NT2/D1 (cell line): ENCODE measurements at regions not wholly inside any gene's neighbourhood (a gene's known extent, or its start where the extent isn't known, plus 50 kb on each side); places are given as distances from the start of the nearest gene placed in this dataset.

ENCODE experiments used
- DNase-seq: peaks from one replicate; pipeline ENCODE4 v3.0.0-alpha.2; 2011; ENCODE audit warnings: low read depth, low spot score
- H3K27me3 ChIP-seq: 2 replicates; pipeline ENCODE4 v1.6.0; 2011; ENCODE audit warnings: mild to moderate bottlenecking; ENCODE audit not compliant: insufficient read length, insufficient read depth
- H3K36me3 ChIP-seq: 2 replicates; pipeline ENCODE4 v1.6.1; 2011; ENCODE audit warnings: mild to moderate bottlenecking, low read length, mixed read lengths; ENCODE audit not compliant: insufficient read depth, insufficient read length
- H3K4me1 ChIP-seq: 2 replicates; pipeline ENCODE4 v1.5.1; 2011; ENCODE audit not compliant: insufficient read depth, insufficient read length
- H3K4me3 ChIP-seq: 2 replicates; pipeline ENCODE4 v1.5.1; 2011; ENCODE audit warnings: low read depth; ENCODE audit not compliant: insufficient read length
- H3K9ac ChIP-seq: 2 replicates; pipeline ENCODE4 v1.6.0; 2011; ENCODE audit warnings: low read depth; ENCODE audit not compliant: insufficient read length
- H3K9me3 ChIP-seq: 2 replicates; pipeline ENCODE4 v1.5.1; 2011; ENCODE audit warnings: mild to moderate bottlenecking, low read length; ENCODE audit not compliant: insufficient read depth
- SUZ12 ChIP-seq: IDR thresholded peaks from 2 replicates; pipeline ENCODE4 v1.6.1; 2011; ENCODE audit not compliant: insufficient read length, insufficient read depth; ENCODE audit errors: extremely low read depth
- YY1 ChIP-seq: IDR thresholded peaks from 2 replicates; pipeline ENCODE4 v1.6.1; 2011; ENCODE audit not compliant: insufficient read length, insufficient read depth
- ZNF274 ChIP-seq: IDR thresholded peaks from 2 replicates; pipeline ENCODE4 v1.6.1; 2011; ENCODE audit warnings: mild to moderate bottlenecking, low read depth, low read length

DNA sequence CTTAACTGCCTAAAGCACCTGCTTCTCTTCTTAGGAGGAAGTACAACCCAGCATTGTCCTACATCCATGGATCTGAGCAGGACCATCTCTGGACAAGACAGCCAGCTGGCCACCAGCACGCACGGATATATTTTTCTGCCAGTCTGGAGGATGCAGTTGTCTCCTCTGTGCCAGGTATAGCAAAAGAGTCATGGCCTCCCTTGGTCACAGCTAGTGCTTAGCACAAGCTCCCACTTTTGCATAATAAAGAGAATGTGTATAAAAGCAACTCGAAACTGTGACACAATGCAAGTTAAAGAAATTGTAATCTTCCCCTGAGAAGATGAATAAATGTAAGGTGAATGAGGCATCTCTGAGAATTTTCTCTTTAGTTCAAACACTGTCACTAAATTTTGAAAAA, 267.8 kb upstream of the MANEA start:
- no peaks in the 10 kb centered on the region for H3K9me3 ChIP-seq
- H3K27me3 ChIP-seq: no peaks in the 10 kb centered on the region
- no peaks in the 10 kb centered on the region for H3K36me3 ChIP-seq
- H3K9ac ChIP-seq: no peak overlapping the region
- no peak for DNase-seq
- no peaks in the 10 kb centered on the region for H3K4me1 ChIP-seq
- no peak overlapping the region for H3K4me3 ChIP-seq
- TF ChIP-seq SUZ12 (no peak), YY1 (no peak), ZNF274 (no peak)

GRCh38 chr6:95318137-95318536, 259.2 kb upstream of the MANEA start:
- no peaks in the 10 kb centered on the region for H3K4me1 ChIP-seq
- TF ChIP-seq ZNF274: no peak
- no peaks in the 10 kb centered on the region for H3K9me3 ChIP-seq
- H3K36me3 ChIP-seq: no peaks in the 10 kb centered on the region
- no peak for DNase-seq
- no peak overlapping the region for H3K9ac ChIP-seq
- no peaks in the 10 kb centered on the region for H3K27me3 ChIP-seq
- H3K4me3 ChIP-seq: no peak overlapping the region

- DNase-seq: no peak
- H3K9ac ChIP-seq: no peak overlapping the region
- no peaks in the 10 kb centered on the region for H3K9me3 ChIP-seq
- H3K4me1 ChIP-seq: no peaks in the 10 kb centered on the region
- H3K4me3 ChIP-seq: no peak overlapping the region
- no peaks in the 10 kb centered on the region for H3K36me3 ChIP-seq
- no peaks in the 10 kb centered on the region for H3K27me3 ChIP-seq
- TF ChIP-seq ZNF274 (no peak), YY1 (no peak), SUZ12 (no peak)
Observed at GRCh38 chr6:95321126-95321525, 256.2 kb upstream of the MANEA start.

DNA sequence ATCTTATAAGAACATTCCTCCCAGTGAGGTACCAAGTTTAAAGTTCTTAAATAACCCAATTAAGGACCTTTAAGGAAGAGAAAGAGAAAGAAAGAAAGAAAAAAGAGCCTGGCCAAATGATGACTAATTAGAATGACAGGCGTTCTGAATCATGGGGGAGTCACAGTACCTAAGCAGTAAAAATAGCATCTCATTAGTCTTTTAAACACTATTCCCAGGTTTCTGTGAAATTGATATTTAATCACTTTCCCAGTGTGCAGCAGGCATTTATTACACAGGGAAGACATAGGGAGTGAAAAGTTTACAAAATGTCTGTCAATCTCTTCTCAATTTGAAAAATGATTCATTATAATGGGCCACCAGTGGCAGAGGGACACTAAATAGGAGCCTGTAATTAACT, 251.4 kb upstream of the MANEA start:
- Histone ChIP-seq H3K9ac (no peak overlapping the region), H3K9me3 (no peaks in the 10 kb centered on the region), H3K27me3 (no peaks in the 10 kb centered on the region), H3K4me1 (no peaks in the 10 kb centered on the region), H3K4me3 (no peak overlapping the region), H3K36me3 (no peaks in the 10 kb centered on the region)
- TF ChIP-seq SUZ12: no peak
- no peak for TF ChIP-seq ZNF274
- no peak for TF ChIP-seq YY1
- no peak for DNase-seq

DNA sequence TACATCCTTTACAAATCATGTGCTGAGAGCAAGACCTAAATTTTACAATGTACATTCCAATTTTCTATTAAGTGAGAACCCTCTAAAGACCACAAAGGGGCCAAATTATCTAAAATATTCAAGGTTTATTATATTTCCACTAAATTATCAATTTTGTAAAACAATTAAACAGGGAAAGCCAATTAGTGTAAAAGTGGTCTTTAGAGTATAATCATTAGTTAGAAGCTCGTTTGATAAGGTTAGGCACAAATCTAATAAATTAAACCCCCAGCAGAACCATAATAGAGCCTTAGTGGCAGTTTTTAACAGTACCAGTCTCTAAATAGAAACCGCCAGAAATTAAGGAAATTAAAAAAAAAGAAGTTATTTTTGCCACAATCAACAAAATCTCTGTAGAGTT, 249.1 kb upstream of the MANEA start:
- H3K9me3 ChIP-seq: no peaks in the 10 kb centered on the region
- no peaks in the 10 kb centered on the region for H3K4me1 ChIP-seq
- TF ChIP-seq ZNF274: no peak
- TF ChIP-seq SUZ12: no peak
- no peak for TF ChIP-seq YY1
- no peak overlapping the region for H3K4me3 ChIP-seq
- no peak overlapping the region for H3K9ac ChIP-seq
- DNase-seq: no peak
- no peaks in the 10 kb centered on the region for H3K36me3 ChIP-seq
- H3K27me3 ChIP-seq: no peaks in the 10 kb centered on the region

- H3K4me3 ChIP-seq: no peak overlapping the region
Observed at GRCh38 chr6:95352064-95352795, 225.1 kb upstream of the MANEA start.

GRCh38 chr6:95354551-95354950, 222.8 kb upstream of the MANEA start:
- Histone ChIP-seq H3K36me3 (no peaks in the 10 kb centered on the region), H3K4me1 (no peaks in the 10 kb centered on the region), H3K9ac (no peak overlapping the region), H3K4me3 (no peak overlapping the region), H3K27me3 (no peaks in the 10 kb centered on the region), H3K9me3 (no peaks in the 10 kb centered on the region)
- TF ChIP-seq ZNF274 (no peak), SUZ12 (no peak), YY1 (no peak)
- no peak for DNase-seq

More at GRCh38 chr6:95352064-95352795, 225.1 kb upstream of the MANEA start:
- H3K36me3 ChIP-seq: no peaks in the 10 kb centered on the region
- DNase-seq: no peak
- no peaks in the 10 kb centered on the region for H3K27me3 ChIP-seq
- TF ChIP-seq SUZ12 (no peak), YY1 (no peak), ZNF274 (no peak)
- H3K9me3 ChIP-seq: no peaks in the 10 kb centered on the region
- H3K9ac ChIP-seq: no peak overlapping the region
- no peaks in the 10 kb centered on the region for H3K4me1 ChIP-seq
